ENCODE measurements at regions not wholly inside any gene's neighbourhood (a gene's known extent, or its start where the extent isn't known, plus 50 kb on each side); places are given as distances from the start of the nearest gene placed in this dataset.

DNA sequence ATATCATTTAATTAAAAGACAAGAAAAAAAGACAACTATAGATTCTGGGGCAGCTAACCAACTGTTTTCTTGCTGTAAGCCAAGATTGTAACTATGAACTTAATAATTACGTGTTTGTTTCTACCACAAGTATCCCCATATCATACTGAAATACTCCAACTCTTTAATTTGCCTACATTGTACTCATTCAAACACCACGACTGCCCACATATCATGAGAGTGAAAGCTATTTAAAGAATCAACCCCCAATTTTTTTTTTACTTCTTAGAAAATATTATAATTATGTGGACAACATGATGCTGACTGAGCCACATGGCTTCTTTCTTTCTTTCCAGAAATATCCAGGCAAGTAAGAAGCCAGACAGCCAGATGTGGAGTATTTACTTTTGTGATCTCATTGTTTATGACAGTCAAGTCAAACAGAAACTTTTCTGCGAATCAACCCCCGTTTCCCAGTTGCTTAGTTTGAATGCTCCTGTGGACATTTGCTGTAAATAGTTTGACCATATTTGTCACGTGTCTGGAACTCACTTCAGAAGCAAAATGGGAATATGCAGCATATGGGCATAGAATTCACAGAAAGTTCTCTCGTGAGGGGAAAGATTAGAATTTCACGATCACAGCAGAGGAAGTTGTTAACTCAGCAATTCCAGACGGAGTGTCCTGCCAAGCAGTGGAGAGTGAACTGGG is 126.8 kb upstream of the PSMD7 start:
- DNase-seq (ENCODE audit: low spot score) = no peak

DNA sequence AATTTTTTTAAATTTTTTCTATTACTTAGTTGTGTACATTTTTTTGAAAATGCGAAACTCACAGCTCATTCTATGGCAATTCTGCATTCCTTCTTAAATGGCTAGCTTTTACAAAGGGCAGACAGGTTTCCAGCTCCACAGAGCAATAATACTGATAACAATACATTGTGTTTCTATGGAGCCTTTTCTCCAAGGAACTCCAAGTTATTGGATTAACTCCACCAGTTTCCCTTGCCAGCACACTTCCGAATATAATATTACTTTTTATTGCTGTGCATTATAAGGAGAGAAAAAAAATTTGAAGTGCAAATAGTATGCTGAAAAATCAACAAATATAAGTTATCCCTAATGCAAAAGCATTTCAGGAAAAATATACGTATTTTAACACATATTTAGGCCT is 127.5 kb upstream of the PSMD7 start:
- DNase-seq (ENCODE audit: low spot score) = no peak

DNA sequence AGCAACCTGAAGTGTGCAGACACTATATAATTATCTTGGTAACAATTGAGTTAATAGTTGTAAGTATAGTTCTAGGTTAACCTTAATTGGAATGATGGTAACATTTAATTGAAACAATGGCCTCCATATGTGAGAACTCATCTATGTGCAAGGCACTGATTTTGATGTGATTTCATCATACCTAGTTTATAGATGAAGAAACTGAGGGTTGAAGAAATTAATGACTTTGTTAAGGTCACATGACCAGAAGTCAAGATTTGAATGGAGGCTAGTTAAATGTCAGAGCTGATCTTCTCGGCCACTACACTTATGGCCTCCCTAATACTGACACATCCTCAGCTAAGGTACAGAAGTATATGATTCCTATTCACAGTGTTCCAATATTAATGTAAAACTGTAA is 128.2 kb upstream of the PSMD7 start:
- DNase-seq (ENCODE audit: low spot score) = no peak

DNA sequence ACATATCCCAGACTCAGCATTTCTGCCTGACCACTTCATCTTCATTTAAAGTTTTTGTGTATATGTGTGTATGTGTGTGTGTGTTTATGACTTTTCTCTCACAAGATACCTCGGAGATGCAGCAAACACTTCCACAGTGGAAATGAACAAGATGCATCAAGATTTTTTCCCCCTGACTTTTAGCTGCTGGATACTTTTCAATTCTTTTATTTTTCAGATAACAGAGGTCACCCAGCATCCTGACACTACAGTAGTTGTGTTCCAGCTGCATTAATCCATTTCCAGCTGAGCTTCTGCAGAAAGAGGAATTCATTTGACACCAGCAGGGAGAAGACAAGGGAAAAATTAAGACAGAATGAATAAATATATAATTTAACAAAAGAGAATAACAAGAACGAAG is 130.2 kb upstream of the PSMD7 start:
- no peak for DNase-seq (ENCODE audit: low spot score)

DNA sequence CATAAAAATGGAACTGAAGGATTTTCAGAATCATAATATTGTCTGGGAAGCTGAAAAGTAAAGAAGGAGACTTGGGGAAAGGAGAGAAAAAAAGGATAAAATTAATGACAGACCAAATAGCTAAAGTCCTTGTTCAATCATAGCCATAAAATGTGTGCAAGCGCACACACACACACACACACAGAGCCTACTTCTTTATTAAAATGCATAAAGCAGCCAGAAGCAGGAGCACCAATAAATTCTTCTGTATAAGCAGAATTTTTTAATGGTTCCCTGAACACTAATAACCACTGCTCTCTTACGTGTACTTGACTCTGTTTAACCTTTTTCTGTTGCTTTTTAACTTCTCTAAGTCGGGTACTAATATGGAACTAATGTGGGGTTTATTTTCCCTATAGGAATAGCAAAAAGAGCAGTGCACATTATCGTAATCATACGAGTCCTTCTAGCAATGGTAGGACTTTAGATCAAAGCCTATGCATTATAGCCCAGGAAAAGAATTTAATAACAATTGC is 131.0 kb upstream of the PSMD7 start:
- DNase-seq (ENCODE audit: low spot score) = no peak

DNA sequence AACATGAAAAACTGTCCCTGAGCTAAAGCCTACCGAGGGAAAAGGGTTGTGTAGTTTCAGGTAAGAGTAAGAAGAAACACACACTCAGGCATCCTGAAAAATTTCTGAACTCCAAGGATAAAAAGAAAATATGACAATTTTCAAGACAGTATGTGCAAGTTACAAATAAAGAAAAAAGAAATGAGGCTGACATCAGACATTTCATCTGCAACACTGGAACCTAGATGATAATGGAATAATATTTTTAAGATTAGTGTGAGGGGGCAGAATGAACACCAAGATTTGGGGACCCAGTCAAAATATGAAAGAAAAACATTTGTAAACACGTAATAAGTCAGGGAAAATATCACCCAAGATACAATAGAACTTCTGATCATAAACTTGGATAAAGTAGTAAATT is 135.9 kb upstream of the PSMD7 start:
- no peak for DNase-seq (ENCODE audit: low spot score)

DNA sequence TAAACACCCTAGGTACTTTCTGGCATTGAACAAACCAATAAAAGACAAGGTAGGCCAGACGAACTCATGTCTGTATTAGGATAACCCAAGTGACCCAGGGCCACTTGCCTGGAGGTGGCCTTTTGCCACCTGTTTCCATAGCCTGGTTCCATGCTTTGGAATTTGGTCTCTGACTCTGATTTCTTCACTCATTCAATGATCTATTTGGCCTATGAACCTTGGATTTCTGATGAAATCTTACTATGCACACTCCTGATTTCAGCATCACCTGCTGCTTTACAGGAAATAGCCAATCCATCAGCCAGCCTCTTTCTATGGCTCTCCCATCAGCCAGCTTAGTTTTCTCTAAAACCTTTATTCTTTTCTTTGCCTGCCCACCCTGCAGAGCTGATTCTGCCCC is 142.8 kb upstream of the PSMD7 start:
- DNase-seq (ENCODE audit: low spot score) = no peak

DNA sequence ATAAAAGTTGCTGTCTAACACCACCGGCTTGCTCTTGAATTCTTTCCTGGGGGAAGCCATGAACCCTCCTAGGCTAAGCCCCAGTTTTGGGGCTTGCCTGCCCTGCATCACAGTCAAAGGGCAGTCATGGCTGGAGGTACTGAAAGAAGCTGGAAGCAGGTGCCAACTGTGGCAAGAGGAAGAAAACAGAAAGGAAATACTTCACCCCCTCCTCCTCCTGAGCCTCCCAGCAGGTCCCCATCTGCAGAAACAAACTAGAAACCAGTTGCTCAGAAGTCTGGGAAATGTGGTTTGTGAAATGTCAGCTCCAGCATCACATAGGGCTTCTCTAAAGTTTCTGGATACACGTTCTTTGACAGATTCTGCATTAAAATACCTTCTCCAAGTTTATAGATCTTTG is 150.0 kb upstream of the PSMD7 start:
- no peak for DNase-seq (ENCODE audit: low spot score)

DNA sequence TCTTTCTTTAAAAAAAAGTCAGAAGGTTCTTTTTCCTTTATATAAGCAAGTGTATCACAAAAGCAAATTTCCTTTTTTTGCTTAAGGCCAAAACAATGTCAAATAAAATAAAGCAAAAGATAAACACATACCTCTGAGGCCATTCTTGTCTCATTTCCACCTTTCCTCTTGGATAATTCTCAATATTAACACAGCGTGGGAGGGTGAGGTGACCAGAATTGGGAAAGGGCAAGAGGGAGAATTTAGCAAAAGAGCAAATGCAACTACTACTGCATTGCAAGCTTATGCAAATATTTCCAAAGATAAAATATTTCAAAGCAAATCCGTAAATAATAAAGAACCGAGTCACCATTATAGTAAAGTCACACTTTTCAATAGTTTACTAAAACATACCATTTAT is 153.4 kb upstream of the PSMD7 start:
- DNase-seq (ENCODE audit: low spot score) = no peak

DNA sequence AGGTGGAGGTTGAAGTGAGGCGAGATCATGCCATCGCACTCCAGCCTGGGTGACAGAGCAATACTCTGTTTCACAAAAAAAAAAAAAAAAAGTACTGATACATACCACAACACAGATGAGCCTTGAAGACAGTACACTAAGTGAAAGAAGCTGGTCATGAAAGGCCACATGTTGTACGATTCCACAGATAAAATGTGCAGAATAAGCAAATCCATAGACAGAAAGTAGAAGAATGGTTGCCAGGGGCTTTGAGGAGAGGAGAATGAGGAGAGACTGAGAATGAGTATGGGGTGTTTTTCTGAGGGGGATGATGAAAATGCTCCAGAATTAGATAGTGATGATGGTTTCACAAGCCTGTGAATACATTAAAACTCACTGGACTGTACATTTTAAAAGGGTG is 155.6 kb upstream of the PSMD7 start:
- DNase-seq (ENCODE audit: low spot score) = no peak

DNA sequence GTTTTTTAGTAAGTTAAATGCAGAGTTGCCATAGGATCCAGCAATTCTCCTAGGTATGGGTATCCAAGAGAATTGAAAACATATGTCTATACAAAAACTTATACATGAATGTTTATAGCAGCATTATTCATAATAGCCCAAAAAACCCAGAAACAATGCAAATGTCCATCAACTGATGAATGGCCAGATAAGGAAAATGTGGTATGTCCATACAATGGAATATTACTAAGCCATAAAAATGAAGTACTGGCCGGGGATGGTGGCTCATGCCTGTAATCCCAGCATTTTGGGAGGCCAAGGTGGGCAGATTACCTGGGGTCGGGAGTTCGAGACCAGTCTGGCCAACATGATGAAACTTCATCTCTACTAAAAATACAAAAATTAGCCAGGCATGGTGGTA is 156.1 kb upstream of the PSMD7 start:
- no peak for DNase-seq (ENCODE audit: low spot score)

DNA sequence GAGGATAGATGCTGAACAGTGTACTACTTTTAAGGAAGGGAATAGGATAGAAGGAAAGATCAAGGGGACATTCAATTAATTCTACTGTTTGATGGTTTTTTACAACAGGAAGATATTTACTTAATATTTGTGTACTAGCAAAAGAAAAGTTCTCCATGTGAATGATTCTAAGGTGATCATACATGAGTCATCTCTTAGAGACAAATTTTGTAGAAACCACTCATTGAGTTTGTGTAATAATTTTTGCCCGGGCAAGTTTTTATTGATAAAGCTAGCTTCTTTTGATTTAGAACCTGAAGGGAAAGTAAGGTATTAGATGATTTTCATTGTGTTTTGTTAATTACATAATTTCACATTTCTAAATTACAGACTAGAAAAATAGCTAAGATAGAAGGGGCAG is 172.8 kb upstream of the PSMD7 start:
- no peak for DNase-seq (ENCODE audit: low spot score)

DNA sequence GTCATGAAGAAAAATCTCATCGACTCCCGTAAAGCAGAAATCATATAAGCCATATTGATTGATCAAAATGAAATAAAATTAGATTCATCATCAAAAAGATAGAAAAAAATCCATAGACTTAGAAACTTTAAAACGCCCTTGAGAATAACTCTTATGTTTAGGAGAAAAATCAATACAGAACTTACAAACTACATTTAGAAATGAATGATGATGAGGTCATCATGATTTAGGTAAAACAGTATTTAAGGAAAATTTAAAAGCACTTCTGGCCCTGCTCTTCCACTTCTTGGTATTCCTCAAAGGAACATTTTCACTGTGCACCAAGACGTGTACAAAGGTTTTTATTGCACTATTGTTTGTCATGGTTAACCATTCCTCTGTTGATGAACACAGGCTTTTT is 173.4 kb upstream of the PSMD7 start:
- DNase-seq (ENCODE audit: low spot score) = no peak

DNA sequence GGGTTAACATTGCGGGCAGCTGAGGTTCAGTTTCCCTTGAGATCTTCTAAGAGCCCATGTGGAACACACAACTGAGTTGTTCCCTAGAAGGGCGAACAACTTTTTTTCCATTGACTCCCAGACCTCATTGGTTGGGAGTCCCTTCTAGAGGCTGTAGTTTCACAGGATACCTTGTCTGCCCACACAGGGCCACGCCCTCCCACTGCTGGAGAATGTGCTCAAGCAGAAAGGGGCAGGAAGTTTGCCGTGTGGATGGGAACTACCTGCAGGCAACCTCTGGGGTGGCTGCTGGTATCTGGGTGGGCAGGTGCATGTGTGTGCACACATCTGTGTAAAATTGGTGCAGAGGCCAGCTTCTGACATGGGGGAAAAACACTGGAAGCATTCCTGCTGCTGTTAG is 178.8 kb upstream of the PSMD7 start:
- no peak for DNase-seq (ENCODE audit: low spot score)

DNA sequence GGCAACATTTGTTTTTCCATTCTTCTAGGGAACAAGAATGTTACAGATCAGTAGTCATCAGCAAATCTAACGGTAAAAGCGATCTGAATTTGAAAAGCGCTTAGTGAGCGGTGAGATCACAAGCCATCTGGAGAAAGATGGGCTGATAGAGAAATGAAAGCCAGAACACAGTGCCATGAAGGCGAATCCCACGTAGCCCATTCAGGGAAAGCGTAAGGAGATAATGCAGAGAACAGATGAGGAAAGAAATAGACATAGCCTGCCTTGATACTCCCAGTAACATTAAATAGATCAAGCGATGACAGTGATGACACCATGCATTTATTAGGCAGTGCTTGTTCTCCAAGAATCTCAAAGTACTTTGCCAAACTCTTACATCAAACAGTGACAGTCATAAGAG is 183.1 kb upstream of the PSMD7 start:
- DNase-seq (ENCODE audit: low spot score) = no peak

DNA sequence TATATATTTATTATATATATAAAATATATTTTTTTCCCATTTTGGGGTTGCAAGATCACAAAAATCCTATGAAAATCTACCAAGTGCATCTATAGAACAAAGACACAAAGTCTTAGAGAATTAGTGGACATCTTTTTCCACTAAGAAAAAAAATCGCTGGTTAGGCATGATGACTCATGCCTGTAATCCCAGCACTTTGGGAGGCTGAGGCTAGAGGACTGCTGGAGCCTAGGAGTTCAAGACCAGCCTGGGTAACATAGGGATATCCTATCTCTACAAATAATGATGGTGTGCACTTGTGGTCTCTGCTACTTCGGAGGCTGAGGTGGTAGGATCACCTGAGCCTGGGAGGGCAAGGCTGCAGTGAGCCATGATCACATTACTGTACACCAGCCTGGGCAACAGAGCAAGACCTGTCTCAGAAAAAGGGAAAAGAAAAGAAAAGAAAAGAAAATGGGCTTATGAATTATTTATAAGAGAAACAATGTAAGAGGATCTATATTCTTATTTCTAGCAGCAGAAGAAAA is 185.1 kb upstream of the PSMD7 start:
- DNase-seq (ENCODE audit: low spot score) = no peak

DNA sequence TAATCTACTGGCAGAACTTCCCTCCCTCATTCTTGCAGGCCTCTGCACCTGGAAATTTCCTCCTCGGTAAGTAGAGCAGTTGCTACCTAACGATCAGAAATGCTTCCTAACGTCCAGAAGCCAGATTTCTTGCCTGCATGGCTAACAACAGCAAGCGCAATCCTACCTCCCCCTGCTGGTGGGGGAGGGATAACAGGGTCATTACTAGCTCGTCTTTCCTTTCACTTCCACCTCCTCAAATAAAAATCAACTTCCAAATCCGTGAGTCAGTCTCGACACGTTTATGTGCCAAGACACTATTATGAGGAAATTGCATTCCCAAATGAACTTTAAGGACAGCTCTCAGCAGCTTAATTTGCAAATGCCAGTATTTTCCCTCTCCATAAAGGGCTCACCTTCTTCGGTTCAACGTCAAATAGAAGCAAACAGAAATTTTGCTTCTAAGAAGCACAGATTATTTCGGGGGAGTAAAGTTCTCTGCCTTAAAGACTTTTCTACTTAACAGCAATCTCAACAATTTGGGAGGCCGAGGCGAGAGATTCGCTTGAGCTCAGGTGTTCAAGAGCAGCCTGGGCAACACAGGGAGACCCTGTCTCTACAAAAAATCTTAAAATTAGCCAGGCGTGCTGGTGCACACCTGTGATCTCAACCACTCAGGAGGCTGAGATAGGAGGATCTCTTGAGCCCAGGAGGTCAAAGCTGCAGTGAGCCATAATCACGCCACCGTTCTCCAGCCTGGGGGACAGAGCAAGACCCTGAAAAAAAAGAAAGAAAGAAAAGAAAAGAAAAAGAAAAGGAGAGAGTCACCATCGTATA is 188.6 kb upstream of the PSMD7 start:
- DNase-seq (ENCODE audit: low spot score) = peak; percentile 25

DNA sequence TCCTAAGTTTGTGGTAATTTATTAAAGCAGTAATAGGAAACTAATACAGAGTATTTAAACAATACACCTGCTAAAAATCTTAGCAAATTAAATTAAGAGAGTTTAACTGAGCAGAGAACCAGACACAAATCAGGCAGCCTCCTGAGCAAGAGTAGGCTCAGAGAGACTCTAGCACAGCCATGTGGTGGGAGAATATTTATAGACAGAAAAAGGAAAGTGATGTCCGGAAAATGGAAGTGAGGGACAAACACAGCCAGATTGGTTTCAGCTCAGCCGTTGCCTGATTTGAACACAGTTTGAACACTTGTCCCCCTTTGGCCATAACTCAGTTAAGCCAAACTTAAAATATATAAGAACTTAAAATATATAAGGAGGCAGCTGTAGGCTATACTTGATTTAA is 192.6 kb upstream of the PSMD7 start:
- DNase-seq (ENCODE audit: low spot score) = no peak

DNA sequence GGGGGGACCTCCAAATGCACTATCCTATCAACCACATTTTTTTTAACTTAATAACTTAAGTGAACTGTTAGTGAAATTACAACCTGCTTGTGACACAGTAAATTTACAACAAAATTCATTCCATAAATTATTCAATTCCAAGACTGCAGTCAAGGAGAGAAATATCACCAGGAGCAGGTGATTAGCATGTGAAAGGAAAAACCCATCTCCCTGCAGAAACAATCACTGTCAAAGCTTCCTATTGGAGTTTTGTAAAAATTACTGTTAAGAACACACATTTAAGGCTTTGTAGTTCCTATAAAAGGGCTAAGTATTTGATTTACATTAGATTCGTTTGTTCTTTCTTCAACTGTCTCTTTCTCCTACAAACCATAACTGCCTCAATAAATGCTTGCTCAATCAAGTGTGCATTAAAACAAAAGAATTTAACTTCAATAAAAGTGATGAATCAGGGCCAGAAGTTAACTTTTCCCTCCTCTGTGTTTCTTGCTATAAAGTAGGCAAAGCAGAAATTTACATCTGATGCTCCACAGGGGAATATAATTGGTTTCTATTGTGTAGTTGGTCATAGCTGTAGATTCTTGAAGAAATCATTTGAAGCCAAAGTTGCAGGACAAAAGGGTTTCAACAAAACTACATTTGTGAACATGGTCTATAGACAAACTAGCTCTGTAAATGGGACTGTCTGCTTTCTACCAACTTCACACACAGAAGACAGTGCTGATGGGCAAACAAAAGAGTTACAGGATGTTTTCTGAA is 195.1 kb upstream of the PSMD7 start:
- DNase-seq (ENCODE audit: low spot score) = no peak

DNA sequence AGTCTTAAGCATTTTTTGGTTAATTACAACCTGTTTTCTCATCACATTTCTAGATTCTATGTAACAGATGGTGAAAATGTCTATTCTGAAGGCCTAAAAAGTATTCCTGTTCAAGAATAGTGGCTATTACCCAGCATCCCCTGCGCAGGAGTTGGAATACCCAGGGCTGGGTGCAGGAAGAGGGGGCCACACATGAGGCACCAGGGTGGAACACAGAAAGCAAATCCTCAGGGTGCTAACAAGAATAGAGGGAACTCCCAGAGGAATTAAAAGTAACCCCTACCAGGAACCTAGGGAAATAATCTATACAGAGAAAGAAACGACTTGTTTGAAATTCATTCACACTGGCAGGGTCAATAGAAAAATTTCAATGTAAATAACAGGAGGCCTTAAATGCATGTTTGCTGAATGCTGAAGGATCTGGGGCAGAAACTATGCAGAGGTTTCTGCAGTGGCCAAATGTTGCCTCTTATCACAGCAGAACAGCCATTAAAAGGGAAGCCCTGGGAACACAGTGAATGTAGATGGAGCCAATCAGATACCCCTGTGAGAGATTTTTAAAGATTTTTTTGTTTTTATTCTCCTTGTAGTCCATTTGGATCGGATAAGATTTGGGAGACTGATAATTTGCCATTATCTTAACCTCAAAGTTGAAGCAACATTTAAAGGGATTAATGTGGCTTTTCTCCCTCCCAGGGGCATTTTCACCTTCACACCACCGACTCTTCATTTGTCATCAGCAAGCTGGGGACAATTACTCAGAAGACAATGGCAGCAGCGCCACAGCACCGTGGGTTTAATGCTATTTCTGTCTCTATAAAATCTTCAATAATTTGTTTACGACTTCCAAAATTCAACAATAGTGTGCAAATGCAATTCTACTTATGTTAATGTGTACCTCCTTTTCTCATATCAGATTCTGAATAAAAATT is 196.0 kb upstream of the PSMD7 start:
- no peak for DNase-seq (ENCODE audit: low spot score)

DNA sequence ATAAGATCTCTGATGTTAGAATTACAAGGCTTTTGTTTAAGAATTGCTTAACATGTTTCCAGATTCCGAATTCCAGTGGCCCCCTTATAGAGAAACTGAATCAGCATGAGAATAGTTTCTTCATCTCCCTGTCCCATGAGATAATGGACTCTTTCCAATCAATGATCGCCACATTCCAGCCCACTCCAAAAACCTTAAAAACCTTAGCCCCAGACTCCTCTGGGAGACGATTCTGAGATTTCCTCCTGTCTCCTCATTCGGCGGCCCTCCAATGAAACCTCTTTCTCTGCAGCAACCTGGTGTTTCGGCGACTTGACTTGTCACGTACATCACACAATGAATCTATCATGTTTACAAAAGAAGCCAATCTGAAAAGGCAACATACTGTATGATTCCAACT is 197.1 kb upstream of the PSMD7 start:
- DNase-seq (ENCODE audit: low spot score) = no peak

DNA sequence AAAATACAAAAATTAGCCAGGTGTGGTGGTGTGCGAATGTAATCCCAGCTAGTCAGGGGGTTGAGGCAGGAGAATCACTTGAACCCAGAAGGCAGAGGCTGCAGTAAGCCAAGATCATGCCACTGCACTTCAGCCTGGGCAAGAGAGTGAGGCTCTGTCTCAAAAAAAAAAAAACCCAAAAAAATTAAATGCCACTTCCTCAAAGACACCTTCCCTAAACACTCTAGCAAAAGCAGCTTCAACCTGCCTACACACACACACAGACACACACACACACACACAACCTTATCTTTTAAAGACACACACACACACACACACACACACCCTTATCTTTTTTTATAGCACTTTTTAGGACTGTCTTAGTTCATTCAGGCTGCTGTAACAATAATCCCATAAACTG is 201.7 kb upstream of the PSMD7 start:
- no peak for DNase-seq (ENCODE audit: low spot score)

Measured in pons (tissue), 1 donor.